Esophagus squamous epithelium (tissue), 4 donors: ENCODE measurements at regions not wholly inside any gene's neighbourhood (a gene's known extent, or its start where the extent isn't known, plus 50 kb on each side); places are given as distances from the start of the nearest gene placed in this dataset.

ENCODE experiments used
- CTCF ChIP-seq, 6 experiments: fragments of 450-650 bp in 4 of 6; fragments of 200-600 bp in 2 of 6; sonication (generic) in 2 of 6; IDR thresholded peaks; one replicate each; pipeline ENCODE4 v1.5.1; 2016 to 2019; ENCODE audit warnings: antibody characterized with exemption in 6 of 6, mild to moderate bottlenecking in 4 of 6, moderate library complexity in 4 of 6
- POLR2A ChIP-seq, 4 donors: fragments of 450-650 bp; IDR thresholded peaks; one replicate each; pipeline ENCODE4 v1.6.1; 2017; ENCODE audit warnings: antibody characterized with exemption in 4 of 4, mild to moderate bottlenecking in 4 of 4, moderate library complexity in 3 of 4

DNA sequence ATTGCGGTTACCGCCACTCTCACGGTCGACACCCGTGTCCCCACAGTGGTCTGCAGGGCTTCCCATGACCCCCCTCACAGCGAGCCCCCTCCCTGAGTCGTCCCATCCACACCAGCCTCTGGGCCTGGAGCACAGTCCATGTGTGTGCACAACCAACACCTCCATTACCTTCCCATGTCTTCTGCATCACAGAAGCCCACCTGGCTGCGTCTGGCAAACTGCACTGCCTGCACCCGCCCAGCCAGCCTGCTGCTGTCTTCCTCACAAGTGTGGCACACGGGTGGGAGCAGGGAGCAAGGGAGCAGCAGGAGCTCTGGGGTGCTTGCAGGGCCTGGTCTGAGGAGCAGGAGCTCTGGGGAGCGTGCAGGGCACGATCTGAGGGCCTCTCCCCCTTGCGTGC lies 415.3 kb upstream of the IRX4 start:
- TF ChIP-seq CTCF (IDR thresholded peaks at IDR 0.05) (no peak), POLR2A (IDR thresholded peaks at IDR 0.05) (no peak)
